Stimulated activated CD8-positive, alpha-beta memory T cell treated with anti-CD3 and anti-CD28 coated beads, Interleukin-4, amount 100 ng/mL, for 48 hours (primary cell): ENCODE measurements at regions not wholly inside any gene's neighbourhood (a gene's known extent, or its start where the extent isn't known, plus 50 kb on each side); places are given as distances from the start of the nearest gene placed in this dataset.
"Not testable (repeated sequence)": the region's sequence is repeated elsewhere in the genome, so short reads cannot be mapped to it uniquely, and the experiment has no call there.

ENCODE experiments used
- DNase-seq: peaks from one replicate; pipeline ENCODE4 v3.0.0-alpha.2; 2020

DNA sequence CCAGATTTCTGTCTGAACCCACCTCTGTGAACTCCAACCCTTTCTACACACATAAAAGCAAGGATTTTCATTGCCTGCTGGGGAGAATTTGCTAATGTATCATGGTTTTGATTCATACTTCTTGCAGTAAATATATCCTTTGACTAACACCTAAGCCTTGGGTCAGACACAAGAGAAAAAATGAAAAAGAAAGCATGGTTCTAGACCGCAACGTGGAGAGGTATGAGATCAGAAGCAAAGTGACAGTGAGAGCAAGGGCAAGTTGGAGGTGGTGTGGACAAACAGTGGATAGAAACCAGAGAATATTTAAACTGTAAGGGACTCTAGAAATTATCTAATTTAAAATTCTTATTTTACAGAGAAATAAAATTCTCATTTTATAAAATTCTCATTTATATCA lies 212.9 kb upstream of the SEMA6A start:
- no peak for DNase-seq

DNA sequence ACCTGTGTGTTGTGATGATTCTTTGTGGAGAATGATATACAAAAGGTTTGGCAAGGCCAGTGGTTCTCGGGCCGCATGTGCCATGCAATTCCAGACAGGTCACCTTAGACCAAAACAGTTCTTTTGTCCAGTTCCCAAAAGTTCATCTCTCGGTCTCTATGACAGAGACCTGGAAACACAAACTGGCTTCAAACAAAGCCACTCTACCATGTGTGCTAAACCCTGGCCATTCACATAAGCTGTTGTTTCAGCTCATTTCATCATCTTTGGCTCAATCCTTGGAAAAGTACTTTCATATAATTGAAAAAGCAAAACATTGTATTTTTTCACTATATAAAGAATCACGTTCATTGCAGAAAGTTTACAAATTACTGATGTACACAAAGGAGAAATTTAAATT lies 210.5 kb upstream of the SEMA6A start:
- no peak for DNase-seq

DNA sequence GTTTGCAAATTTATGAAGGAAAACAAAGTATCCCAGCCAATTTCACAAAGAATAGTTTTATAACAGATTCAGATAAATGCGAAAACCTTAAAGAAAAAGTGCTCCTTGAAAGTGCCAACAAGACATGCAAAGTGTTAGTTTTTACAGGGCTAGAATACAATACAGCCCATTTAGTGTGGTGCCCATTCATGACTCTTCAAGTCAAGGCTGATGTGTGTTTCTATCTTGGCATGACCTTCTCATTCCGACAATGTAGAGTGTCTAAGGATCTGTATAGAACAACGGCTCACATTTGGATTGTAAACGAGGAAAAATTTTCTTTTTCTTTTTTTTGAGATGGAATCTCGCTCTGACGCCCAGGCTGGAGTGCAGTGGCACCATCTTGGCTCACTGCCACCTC lies 205.2 kb upstream of the SEMA6A start:
- no peak for DNase-seq

DNA sequence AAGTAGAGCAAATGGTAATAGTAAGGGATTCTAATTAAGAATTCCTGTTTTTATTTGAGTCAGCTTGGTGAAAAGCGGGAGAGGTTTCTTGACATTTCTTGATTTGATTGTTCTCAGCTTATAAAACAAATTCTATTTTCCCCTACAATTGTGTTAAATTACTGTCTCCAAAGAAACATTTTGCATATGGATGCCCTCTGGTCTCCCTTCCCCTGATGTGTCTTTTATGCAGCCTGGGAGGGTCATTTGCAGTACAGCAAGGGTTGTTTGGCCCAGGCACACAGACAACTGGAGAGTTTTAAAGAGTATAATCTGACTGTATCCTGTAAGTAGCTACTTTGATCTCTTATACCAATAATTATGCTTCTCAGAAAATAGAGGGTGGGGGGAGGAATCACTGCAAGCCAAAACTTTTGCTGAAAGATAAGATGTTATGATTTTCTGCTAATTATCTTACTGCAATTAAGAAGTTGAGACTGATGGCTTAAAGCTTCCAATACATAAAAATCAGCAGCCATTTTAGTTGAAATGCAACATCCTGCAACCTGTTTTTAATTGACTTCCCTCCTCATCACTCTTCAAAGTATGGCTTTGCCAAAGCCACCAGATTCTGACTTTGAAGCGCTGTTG lies 204.1 kb upstream of the SEMA6A start:
- no peak for DNase-seq

DNA sequence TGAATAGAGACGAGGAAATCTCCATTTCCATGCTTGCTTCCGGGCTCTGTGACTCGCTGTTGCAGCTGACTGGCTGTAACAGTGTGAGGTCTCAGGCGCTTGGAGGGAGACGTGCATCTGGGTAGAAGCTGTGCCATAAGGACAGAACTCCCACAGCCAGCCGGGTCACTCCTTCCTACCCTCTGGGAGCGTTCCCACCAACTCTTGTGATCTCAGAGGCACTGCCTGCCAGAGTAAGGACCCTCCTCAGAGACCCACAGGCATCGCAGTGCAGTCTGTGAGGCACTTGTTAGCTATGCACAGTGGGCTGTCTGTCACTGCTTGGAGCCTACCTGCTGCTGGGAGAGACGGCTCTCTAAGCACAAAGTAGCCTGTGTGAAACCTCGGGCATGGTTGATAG lies 203.4 kb upstream of the SEMA6A start:
- no peak for DNase-seq

DNA sequence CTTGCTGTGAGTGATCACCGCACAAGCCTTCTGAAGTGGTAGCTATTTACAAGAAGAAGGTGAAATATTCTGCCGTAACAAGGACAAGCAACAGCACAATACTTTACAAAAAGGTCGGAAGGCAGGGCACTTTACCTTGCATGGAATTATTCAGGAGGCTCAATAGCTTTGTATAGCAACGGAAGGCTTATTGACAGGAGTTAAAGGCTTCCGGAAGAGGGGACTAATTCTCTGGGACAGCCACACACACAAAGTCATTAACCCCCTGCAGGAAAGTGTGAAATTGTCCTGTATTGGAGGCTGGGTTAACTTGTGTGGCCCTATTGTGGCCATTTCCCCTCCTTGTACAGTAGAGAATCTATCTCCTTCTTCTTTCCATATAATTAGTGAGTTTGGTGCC lies 199.3 kb upstream of the SEMA6A start:
- DNase-seq, result no peak

DNA sequence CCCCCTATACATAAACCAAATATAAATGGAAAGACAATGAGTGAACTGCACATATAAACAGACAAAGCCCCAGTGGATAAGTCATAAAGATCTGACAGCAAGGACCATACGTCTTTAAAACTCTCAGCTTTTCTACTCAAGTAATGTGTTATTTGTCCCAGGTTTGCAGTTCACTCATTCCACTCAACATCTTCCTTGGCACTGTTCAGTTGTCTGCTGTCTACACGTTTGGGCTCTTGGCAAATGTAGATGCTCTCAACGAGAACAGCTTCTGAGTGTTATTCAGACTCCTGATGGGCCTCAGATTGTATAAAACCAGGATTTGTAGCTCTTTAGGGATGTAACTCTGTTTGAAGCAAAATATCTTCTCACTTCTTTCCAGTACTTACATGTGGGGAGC lies 198.2 kb upstream of the SEMA6A start:
- DNase-seq, result no peak

DNA sequence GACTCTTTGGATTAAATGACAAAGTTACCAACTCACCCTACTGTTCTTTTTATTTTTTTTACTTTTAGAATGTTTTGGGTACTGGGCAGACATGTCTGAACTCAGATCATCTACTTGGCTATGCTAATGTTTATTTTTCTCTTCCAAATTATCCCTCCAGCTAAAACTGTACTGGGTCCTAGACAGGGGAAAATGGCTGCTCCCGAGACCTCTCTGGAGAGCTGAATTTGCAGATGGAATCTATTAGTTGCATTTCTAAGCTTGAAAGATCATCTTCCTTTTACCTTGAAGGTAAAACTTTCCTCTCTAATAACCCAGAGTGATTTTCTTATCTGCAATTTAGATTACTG lies 197.5 kb upstream of the SEMA6A start:
- no peak for DNase-seq

DNA sequence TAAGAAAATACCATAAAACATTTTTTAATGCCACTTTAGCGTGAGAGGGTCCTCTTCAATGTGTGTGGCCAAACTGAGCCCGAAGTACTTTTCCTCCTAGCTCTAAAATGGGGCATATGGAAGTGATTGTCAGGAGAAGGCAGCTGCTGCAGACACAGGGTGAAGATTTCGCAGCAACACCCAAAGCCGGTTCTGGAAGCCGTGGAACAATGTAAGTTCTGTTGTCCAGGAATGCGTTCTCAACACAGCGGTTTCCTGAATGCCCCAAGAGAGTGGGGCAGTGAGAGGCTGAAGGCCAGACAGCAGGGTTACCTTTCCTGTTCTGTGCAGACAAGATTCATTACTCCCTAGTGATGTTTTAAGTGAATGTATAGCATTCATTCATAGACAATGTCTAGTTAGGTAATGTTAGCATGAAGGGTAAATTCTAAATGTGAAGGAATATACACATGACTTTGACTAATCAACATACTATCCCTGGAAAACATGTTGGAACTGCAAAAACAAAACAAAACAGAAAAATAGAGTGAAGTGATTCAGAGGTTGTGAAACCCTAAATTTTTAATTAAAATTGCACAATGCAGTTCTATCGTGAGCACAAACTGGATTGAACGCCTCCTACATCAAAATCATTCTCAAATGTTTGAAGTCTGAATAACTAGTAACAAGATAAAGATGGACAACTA lies 197.0 kb upstream of the SEMA6A start:
- no peak for DNase-seq

DNA sequence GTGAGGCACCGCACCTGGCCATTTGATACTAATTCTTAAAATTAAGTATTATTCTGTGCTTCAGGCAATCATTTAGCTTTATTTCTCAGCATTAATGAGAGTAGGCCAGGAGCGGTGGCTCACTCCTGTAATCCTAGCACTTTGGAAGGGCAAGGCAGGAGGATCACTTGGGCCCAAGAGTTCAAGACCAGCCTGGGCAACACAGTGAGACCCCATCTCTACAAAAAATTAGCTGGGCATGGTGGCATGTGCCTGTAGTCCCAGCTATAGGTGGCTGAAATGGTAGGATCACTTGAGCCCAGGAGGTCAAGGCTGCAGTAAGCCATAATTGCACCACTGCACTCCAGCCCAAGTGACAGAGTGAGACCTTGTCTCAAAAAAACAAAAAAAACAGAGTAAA lies 195.3 kb upstream of the SEMA6A start:
- not testable (repeated sequence) for DNase-seq

DNA sequence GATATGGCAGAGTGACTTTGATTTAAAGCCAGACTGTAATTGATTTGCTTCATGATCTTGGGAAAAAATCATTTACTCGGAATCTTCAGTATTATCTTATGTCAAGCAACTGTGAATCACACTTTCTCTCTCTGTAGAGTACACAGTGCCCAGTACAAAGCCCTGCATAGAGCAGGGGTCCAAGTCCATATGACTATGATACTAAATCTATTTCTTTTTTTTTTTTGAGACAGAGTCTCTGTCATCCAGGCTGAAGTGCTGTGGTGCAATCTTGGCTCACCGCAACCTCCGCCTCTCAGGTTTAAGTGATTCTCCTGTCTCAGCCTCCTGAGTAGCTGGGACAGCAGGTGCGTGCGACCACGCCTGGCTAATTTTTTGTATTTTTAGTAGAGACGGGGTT lies 194.8 kb upstream of the SEMA6A start:
- DNase-seq, result no peak

DNA sequence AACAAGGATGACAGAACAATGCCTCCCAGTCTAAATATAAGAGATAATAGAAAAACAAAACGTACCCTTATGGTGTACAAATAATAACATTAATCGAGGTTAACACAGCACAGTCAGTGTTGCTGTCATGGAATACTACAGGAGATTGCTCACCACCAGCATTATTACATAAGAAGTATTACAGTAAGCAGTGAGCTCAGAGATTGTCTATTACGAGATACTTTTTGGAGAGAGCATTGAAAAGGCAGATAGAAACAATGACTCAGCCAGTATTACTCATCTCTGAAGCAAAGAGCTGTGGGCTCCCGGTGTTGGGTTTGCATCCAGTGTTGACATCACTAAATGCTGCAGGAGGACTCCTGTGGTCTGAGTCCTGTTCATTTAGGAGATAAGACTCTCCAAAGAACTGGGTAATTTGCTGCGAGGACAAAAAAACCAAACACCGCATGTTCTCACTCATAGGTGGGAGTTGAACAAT lies 191.9 kb upstream of the SEMA6A start:
- DNase-seq, result no peak

DNA sequence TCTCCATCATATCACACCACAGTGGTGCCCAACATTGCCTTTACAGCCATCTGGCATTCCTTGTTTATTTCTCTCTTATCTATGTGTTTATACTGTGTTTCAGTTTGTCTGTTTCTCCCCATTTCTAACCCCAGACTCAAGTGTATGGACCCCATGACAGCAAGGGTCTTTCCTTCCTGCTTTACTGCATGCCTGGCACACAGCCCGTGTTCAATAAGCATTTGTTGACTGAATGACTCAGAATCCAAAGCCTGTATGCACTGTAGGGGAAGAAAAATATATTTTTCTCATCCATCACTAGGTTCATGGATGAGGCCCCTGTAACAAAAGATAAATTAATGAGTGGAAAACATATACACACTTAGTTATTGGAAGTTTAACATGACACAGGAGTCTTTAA lies 190.8 kb upstream of the SEMA6A start:
- no peak for DNase-seq

DNA sequence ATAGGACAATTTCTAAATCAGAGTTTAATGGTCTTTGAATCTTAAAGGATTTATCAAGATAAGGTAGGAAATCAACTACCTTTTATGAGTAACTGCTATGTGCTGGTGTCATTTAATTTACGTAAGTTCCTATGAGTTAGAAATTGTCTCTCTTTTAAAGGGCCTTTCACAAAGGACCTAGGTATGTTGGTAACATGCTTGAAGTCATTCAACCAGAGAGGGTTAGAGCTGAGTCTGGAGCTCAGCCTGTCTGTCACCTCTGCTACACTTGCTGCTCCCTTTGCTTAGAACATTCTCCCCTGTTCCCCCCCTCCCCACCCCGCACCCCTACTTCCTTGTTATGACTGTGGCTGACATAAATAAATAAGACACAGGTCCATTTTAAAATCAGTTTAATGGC lies 190.3 kb upstream of the SEMA6A start:
- no peak for DNase-seq

DNA sequence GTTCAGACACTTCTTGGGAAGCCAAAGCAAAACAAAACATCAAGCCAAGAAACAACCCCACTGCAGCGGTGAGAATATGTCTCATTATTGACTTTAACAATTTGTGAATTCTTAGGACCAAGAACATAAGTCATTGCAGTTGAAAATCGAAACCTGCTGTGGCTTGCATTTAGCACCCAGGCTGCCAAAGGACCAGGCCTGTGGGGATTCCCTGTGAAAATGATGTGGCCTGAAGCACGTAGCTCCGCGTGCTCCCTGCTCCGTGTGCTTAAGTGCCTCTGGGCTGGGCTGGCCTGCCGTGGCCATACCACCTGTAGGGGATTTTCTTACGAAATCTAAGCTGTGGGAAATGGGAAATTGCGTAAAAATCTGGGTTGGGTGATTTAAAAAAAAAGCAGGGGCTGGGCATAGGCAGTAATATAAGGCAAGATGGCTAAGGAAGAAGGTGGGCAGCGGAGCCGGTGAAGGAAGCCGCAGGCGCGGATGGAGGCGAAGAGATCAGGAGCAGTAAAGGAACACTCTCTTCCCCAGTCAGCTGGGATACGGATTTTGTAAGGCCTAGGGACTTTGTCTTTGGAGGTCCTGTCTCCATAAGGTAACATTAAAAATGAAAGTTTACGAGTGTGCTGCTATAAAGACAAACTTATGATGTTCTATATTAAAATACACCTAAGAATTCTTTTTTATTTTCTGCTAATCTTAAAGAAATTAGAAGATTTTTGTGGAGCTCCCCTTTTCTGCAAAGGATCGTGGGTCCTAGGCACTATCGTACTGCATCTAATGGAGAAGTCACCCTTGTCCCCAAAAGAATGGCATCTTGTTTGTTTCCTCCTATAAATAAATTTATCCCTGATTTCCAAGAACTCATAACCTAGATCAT lies 189.6 kb upstream of the SEMA6A start:
- DNase-seq, result no peak

DNA sequence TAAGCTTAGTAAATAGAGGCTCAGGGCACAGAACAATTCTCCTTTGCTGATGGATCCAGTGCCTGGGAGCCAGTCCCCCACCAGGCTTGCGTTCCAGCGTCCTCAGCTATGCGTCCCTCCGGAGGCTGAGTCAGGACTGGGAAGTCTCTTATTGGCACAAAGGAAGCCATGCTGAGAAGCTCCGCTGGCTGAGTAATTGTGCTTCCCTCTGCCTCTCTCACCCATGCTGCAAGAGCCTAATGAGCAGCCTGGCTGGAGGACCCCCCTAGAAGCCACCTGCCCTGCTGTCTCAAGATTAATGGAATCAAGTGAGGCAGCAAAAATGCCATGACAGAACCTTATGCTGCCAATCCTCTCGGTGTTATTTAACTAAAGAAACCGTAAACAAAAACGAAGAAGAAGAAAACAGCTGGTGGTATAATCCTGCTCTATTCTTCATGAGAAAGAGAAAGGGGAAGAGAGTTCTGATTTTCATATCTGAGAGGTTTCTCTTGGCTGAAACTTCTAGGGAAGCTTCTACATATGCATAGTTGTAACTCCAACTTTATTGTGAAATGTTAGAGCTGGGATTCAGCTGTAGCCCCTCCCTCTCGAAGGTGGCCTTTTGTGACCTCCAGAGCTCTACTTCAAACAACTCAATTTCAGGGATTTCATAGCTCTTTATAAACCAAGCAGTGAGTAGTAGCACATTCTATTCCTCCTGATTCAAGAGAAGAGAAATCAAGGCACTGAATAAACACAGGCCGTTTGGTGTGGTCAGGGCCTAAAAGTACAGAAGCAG lies 185.4 kb upstream of the SEMA6A start:
- no peak for DNase-seq

DNA sequence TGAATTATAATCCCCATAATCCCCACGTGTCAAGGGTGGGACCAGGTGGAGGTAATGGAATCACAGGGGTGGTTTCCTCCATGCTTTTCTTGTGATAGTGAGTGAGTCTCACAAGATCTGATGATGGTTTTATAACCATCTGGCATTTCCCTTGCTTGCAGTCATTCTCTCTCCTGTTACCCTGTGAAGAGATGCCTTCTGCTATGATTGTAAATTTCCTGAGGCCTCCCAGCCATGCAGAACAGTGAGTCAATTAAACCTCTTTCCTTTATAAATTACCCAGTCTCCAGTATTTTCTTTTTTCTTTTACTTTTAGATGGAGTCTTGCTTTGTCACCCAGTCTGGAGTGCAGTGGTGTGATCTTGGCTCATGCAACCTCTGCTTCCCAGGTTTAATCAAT lies 182.7 kb upstream of the SEMA6A start:
- DNase-seq, result no peak

DNA sequence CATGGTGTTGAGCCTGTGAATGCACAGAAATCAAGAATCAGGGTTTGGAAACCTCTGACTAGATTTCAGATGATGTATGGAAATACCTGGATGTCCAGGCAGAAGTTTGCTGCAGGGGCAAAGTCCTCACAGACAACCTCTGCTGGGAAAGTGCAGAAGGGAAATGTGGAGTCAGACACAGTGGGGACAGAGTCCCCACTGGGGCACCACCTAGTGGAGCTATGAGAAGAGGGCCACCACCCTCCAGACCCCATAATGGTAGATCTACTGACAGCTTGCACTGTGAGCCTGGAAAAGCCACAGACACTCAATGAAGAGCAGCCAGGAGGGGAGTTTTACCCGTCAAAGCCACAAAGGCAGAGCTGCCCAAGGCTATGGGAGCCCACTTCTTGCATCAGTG lies 181.9 kb upstream of the SEMA6A start:
- DNase-seq, result no peak

DNA sequence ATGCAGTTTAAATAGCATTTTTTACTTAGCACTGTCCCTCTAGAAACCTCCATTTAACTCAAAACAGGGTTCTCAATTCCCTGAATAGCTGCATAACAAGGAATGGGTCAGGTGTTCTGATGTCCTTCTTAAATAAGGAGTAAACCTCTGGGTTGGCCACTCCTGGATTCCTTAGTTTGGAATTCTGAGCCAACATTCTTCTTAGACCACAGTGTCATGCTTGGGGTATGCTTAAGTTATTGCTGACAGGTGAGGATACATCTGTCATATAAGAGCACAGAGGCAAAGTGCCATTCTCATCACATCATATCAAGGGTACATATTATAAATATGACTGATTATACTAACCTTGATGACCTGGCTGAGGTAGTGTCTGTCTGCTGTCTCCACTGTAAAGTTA lies 179.9 kb upstream of the SEMA6A start:
- no peak for DNase-seq

DNA sequence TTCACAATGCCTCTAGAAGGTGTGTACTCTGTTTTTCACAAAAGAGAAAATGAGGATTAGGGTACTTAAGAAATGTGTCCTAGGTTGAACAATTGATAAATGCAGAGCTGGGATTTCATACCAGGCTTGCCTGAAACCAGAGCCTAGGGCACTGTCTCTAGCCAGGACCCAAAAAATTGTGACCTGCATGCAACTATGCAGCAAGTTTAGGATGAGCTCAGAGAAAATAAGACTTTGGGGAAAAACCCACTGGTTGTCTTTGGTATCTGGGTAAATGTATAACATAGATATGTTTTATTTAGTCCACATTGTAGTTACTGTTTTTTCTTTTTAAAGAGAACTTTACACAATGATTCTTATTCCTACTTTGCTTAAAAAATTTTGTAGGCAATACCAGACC lies 177.1 kb upstream of the SEMA6A start:
- no peak for DNase-seq

DNA sequence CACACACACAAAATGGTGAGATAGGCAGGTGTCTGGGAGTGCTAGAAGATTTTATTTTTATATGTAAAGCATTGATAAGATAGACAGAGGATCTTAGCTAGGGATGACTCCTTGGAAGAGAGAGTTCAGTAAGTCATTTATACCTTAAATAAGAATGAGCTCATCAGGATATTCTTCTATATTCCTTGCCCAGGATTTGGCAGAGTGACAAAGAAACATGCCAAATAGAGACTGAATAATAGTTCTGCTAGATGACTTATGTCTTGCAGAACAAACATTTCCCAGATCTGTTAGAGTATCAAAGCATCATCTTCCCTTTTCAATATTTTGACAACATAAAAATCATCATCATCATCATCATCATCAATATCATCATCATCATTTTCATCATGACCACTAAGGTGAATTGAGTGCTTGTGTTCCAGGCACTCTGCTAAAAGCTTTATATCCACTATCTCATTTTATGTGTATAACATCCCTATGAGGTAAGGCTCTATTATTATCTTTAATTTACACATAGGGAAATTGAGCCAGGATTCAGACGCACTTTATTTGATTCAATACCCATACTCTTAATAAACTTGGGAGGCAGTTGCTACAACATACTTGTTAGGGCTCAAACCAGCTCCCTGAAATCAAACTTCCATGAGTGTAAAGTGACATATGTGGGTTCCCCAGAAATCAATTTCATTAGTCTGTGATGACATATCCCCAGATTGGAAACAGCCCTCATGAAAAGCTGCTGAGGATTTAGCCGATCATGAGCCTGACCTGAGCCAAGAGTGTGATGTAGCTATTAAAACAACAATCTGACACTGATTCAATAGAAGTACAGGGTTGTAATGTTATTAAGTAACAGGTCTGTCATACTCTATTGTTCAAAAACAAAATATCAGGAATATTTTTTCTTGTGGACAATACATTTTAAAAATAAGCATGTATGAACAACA lies 176.3 kb upstream of the SEMA6A start:
- DNase-seq, result no peak

DNA sequence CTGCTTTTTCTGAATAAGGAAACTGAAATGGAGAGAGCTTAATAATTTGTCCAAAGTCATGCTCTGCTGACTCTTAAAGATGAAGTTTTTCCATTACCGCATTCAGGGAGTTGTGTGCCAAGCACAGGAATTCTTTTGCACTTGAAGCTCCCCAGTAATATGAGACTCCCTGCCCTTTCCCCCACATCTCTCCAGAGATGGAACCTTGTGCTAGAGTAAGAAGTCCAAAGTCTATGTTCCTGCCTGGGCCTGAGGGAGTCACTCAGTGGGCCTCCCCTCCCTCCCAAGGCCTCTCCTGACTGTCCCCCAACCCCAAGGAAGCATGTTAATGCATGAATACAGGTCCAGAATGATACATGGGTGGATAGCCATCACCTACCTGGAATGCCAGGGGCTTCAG lies 173.3 kb upstream of the SEMA6A start:
- DNase-seq, result no peak
